Spinal cord (tissue), 1 donor: ENCODE measurements at regions not wholly inside any gene's neighbourhood (a gene's known extent, or its start where the extent isn't known, plus 50 kb on each side); places are given as distances from the start of the nearest gene placed in this dataset. TPM values are rescaled to one million over a fixed set of nuclear protein-coding genes. Genes with fewer than 3 reads are reported as not detected.

ENCODE experiments used
- small RNA-seq: library from RNA; depleted of rRNA; stranded (forward); fragments of <200 nt; gene quantifications from one replicate; pipeline ENCODE3, GENCODE V24; 2014; ENCODE audit warnings: low replicate concordance

Small RNA genes in the stretch of these regions (small RNA-seq; reads per million reads assigned to genes)
- not detected for gene RN7SL428P
